ENCODE measurements at regions not wholly inside any gene's neighbourhood (a gene's known extent, or its start where the extent isn't known, plus 50 kb on each side); places are given as distances from the start of the nearest gene placed in this dataset.

GRCh38 chr17:77670173-77670572 lies 288.3 kb upstream of the TNRC6C start:
- no peak for DNase-seq

GRCh38 chr17:77674358-77674757 lies 284.1 kb upstream of the TNRC6C start:
- no peak for DNase-seq

GRCh38 chr17:77675411-77675810 lies 283.1 kb upstream of the TNRC6C start:
- DNase-seq = no peak

- DNase-seq = no peak
These were observed 282.7 kb upstream of the TNRC6C start for GRCh38 chr17:77675816-77676215.

- DNase-seq = no peak
These were observed 282.3 kb upstream of the TNRC6C start for GRCh38 chr17:77676237-77676661.

- DNase-seq = no peak
These were observed 281.3 kb upstream of the TNRC6C start for GRCh38 chr17:77677211-77677610.

- no peak for DNase-seq
These were observed 280.9 kb upstream of the TNRC6C start for GRCh38 chr17:77677630-77678029.

- no peak for DNase-seq
These were observed 278.9 kb upstream of the TNRC6C start for GRCh38 chr17:77679589-77679988.

GRCh38 chr17:77681861-77682260 lies 276.6 kb upstream of the TNRC6C start:
- DNase-seq = no peak

- no peak for DNase-seq
These were observed 273.4 kb upstream of the TNRC6C start for GRCh38 chr17:77684803-77685798.

- no peak for DNase-seq
These were observed 272.5 kb upstream of the TNRC6C start for GRCh38 chr17:77685881-77686486.

GRCh38 chr17:77686903-77687302 lies 271.6 kb upstream of the TNRC6C start:
- DNase-seq = no peak

- DNase-seq = no peak
These were observed 271.1 kb upstream of the TNRC6C start for GRCh38 chr17:77687417-77687816.

GRCh38 chr17:77687921-77688320 lies 270.6 kb upstream of the TNRC6C start:
- DNase-seq = no peak

- no peak for DNase-seq
These were observed 270.1 kb upstream of the TNRC6C start for GRCh38 chr17:77688369-77688768.

- DNase-seq = no peak
These were observed 268.0 kb upstream of the TNRC6C start for GRCh38 chr17:77690271-77691161.

- DNase-seq = no peak
These were observed 267.1 kb upstream of the TNRC6C start for GRCh38 chr17:77691216-77692085.

- DNase-seq = peak; percentile 54
These were observed 265.8 kb upstream of the TNRC6C start for GRCh38 chr17:77692571-77693161.

GRCh38 chr17:77693301-77693700 lies 265.2 kb upstream of the TNRC6C start:
- DNase-seq = no peak

- no peak for DNase-seq
These were observed 264.7 kb upstream of the TNRC6C start for GRCh38 chr17:77693776-77694175.
